CD4-positive, CD25-positive, alpha-beta regulatory T cell (primary cell): ENCODE measurements at regions not wholly inside any gene's neighbourhood (a gene's known extent, or its start where the extent isn't known, plus 50 kb on each side); places are given as distances from the start of the nearest gene placed in this dataset.

ENCODE experiments used
- ATAC-seq, 2 donors: fragments of 150-1000 bp; cut with Tn5 transposase; one replicate each; pipeline ENCODE4 v1.10.0; 2021; ENCODE audit warnings: low read depth in 2 of 2, moderate number of reproducible peaks in 2 of 2, moderate library complexity in 1 of 2
- DNase-seq, 3 donors: peaks; one replicate each; pipeline versions ENCODE4 v3.0.0 to v3.0.0-alpha.2; 2012 to 2022; ENCODE audit warnings: mixed read lengths in 1 of 3
- H3K27ac ChIP-seq: one replicate; pipeline ENCODE4 v1.7.0; 2013; ENCODE audit warnings: mild to moderate bottlenecking, low read length; ENCODE audit not compliant: insufficient read depth, poor library complexity, severe bottlenecking
- H3K27me3 ChIP-seq: one replicate; pipeline ENCODE4 v1.7.0; 2013; ENCODE audit warnings: low read length; ENCODE audit not compliant: control insufficient read depth, insufficient read depth
- H3K36me3 ChIP-seq: one replicate; pipeline ENCODE4 v1.7.0; 2013; ENCODE audit warnings: mild to moderate bottlenecking, low read length, moderate library complexity; ENCODE audit not compliant: control insufficient read depth, insufficient read depth
- H3K4me1 ChIP-seq: 2 replicates; pipeline ENCODE4 v1.7.0; 2013; ENCODE audit warnings: mild to moderate bottlenecking, low read length; ENCODE audit not compliant: insufficient read depth, control insufficient read depth, poor library complexity, severe bottlenecking
- H3K4me3 ChIP-seq: one replicate; pipeline ENCODE4 v1.7.0; 2013; ENCODE audit warnings: low read depth, mild to moderate bottlenecking, low read length, moderate library complexity
- H3K9me3 ChIP-seq, 2 experiments: 1 replicate in 1 of 2; 2 replicates in 1 of 2; pipeline ENCODE4 v1.7.0; 2013; ENCODE audit warnings: low read length in 2 of 2, mild to moderate bottlenecking in 1 of 2, moderate library complexity in 1 of 2; ENCODE audit not compliant: control insufficient read depth in 2 of 2
- H3K27ac Mint-ChIP-seq, 3 donors: one replicate each; pipeline ENCODE4 v1.8.0; 2020 to 2022; ENCODE audit warnings: mild to moderate bottlenecking in 3 of 3, mixed read lengths in 3 of 3, moderate library complexity in 2 of 3
- H3K27me3 Mint-ChIP-seq: one replicate; pipeline ENCODE4 v1.8.0; 2022; ENCODE audit warnings: mild to moderate bottlenecking, mixed read lengths
- H3K36me3 Mint-ChIP-seq: one replicate; pipeline ENCODE4 v1.8.0; 2020; ENCODE audit warnings: mixed read lengths
- H3K4me1 Mint-ChIP-seq, 4 donors: one replicate each; pipeline ENCODE4 v1.8.0; 2020 to 2022; ENCODE audit warnings: mixed read lengths in 4 of 4, mild to moderate bottlenecking in 1 of 4
- H3K4me3 Mint-ChIP-seq, 4 donors: one replicate each; pipeline ENCODE4 v1.8.0; 2020 to 2022; ENCODE audit warnings: mild to moderate bottlenecking in 4 of 4, mixed read lengths in 4 of 4, moderate library complexity in 3 of 4
- H3K9me3 Mint-ChIP-seq, 7 donors: one replicate each; pipeline ENCODE4 v1.8.0; 2020 to 2022; ENCODE audit warnings: mixed read lengths in 7 of 7, mild to moderate bottlenecking in 3 of 7, moderate library complexity in 2 of 7

DNA sequence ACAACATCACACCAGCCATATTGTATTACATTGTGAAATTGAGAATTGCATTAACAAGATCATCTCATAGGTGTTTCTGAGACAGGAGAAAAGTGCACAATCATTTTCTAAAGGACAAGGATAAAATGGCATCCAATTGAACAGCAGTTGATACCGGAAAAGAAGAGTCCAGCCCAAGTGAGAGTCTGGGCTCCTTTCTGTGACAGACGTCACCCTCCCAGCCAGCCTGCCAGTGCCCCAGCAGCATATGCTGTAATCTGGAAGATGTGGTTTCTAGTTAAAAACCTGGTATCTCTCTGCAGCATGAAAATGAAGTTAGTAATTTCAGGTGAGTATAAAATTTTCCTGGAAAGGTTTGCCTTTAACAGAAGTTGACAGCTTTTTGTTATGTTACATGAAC, 1531.7 kb upstream of the PIK3C3 start:
- Histone ChIP-seq H3K4me1 (no peaks in the 10 kb centered on the region), H3K4me3 (no peak overlapping the region), H3K27ac (no peak overlapping the region), H3K27me3 (no peaks in the 10 kb centered on the region), H3K9me3 (peaks cover 3% of the 10 kb centered on the region in 2 experiments), H3K36me3 (no peaks in the 10 kb centered on the region)
- Mint-ChIP-seq H3K9me3 (peaks cover 0 to 20% (median 6%) of the 10 kb centered on the region in 7 donors), H3K27me3 (no peaks in the 10 kb centered on the region), H3K4me3 (no peak overlapping the region), H3K36me3 (no peaks in the 10 kb centered on the region), H3K4me1 (no peaks in the 10 kb centered on the region), H3K27ac (no peak overlapping the region)
- DNase-seq: no peak
- no peak for ATAC-seq

DNA sequence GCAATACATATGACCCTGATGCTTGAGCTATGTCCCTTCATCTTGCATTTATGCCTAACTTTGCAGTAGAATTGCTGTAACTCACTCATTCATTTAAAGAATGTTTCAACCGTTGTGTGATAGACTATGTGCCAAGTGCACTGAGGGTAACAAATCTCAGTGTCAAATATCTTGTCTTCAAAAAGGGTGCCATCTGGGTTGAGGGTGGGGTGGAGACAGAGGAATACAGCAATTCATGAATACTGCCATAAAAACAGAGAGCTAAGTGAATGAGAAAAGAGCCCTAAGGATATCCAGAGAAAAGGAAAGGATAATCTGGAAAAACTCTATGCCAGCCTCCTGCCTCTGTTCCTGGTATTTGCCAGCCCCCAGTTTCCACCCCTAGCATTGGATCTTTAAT, 1534.4 kb upstream of the PIK3C3 start:
- no peaks in the 10 kb centered on the region for H3K4me1 Mint-ChIP-seq
- DNase-seq (no peak), ATAC-seq (no peak)

GRCh38 chr18:40417501-40417900, 1537.5 kb upstream of the PIK3C3 start:
- Histone ChIP-seq H3K27me3 (no peaks in the 10 kb centered on the region), H3K27ac (no peak overlapping the region), H3K4me3 (no peak overlapping the region), H3K36me3 (no peaks in the 10 kb centered on the region), H3K9me3 (peaks cover 0 to 3% of the 10 kb centered on the region in 2 experiments), H3K4me1 (no peaks in the 10 kb centered on the region)
- DNase-seq (no peak), ATAC-seq (no peak)
- H3K4me1 Mint-ChIP-seq: no peaks in the 10 kb centered on the region
- H3K36me3 Mint-ChIP-seq: no peaks in the 10 kb centered on the region
- no peak overlapping the region for H3K4me3 Mint-ChIP-seq
- H3K27me3 Mint-ChIP-seq: no peaks in the 10 kb centered on the region
- H3K9me3 Mint-ChIP-seq: peaks cover 3 to 16% (median 8%) of the 10 kb centered on the region in 7 donors
- H3K27ac Mint-ChIP-seq: no peak overlapping the region

More for the DNA sequence above, 1534.4 kb upstream of the PIK3C3 start:
- no peaks in the 10 kb centered on the region for H3K27me3 ChIP-seq
- H3K9me3 ChIP-seq: peaks cover 3% of the 10 kb centered on the region in 2 experiments
- Mint-ChIP-seq H3K36me3 (no peaks in the 10 kb centered on the region), H3K9me3 (peaks cover 0 to 20% (median 6%) of the 10 kb centered on the region in 7 donors), H3K27ac (no peak overlapping the region), H3K27me3 (no peaks in the 10 kb centered on the region), H3K4me3 (no peak overlapping the region)
- no peak overlapping the region for H3K4me3 ChIP-seq
- H3K36me3 ChIP-seq: no peaks in the 10 kb centered on the region
- no peaks in the 10 kb centered on the region for H3K4me1 ChIP-seq
- H3K27ac ChIP-seq: no peak overlapping the region

DNA sequence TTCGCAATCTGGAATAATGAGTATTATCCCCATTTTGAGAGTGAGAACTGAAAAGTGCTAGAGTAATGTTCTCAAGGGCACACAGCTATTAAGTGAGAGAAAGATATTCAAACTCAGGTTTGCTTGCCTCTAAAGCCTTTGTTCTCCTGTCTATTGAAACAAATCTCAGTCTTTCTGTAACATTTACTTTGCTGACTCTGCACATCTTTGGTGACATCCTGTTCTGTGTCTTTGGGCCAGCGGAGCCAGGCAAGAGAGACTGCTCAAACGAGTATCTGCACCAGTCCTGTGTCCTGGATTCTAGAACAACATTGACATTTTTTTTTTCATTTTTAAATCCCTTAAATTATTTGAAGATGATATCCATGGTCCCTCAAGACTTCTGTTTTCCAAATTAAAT, 1539.2 kb upstream of the PIK3C3 start:
- H3K9me3 Mint-ChIP-seq: peaks cover 3 to 17% (median 6%) of the 10 kb centered on the region in 7 donors
- no peak overlapping the region for H3K4me3 ChIP-seq
- H3K4me1 Mint-ChIP-seq: no peaks in the 10 kb centered on the region
- H3K9me3 ChIP-seq: no peaks in the 10 kb centered on the region
- ATAC-seq (no peak), DNase-seq (no peak)
- H3K36me3 Mint-ChIP-seq: no peaks in the 10 kb centered on the region
- H3K4me3 Mint-ChIP-seq: no peak overlapping the region
- no peaks in the 10 kb centered on the region for H3K27me3 Mint-ChIP-seq
- H3K4me1 ChIP-seq: no peaks in the 10 kb centered on the region
- no peak overlapping the region for H3K27ac ChIP-seq
- H3K36me3 ChIP-seq: no peaks in the 10 kb centered on the region
- no peak overlapping the region for H3K27ac Mint-ChIP-seq
- no peaks in the 10 kb centered on the region for H3K27me3 ChIP-seq

- Histone ChIP-seq H3K9me3 (no peaks in the 10 kb centered on the region), H3K4me3 (no peak overlapping the region), H3K27me3 (no peaks in the 10 kb centered on the region), H3K36me3 (no peaks in the 10 kb centered on the region), H3K4me1 (no peaks in the 10 kb centered on the region), H3K27ac (no peak overlapping the region)
- Mint-ChIP-seq H3K4me3 (no peak overlapping the region), H3K36me3 (no peaks in the 10 kb centered on the region), H3K9me3 (peaks cover 3 to 22% (median 6%) of the 10 kb centered on the region in 7 donors), H3K4me1 (no peaks in the 10 kb centered on the region), H3K27me3 (no peaks in the 10 kb centered on the region), H3K27ac (no peak overlapping the region)
- DNase-seq: no peak
- ATAC-seq: no peak
Measured at GRCh38 chr18:40415176-40415791, 1539.8 kb upstream of the PIK3C3 start.

DNA sequence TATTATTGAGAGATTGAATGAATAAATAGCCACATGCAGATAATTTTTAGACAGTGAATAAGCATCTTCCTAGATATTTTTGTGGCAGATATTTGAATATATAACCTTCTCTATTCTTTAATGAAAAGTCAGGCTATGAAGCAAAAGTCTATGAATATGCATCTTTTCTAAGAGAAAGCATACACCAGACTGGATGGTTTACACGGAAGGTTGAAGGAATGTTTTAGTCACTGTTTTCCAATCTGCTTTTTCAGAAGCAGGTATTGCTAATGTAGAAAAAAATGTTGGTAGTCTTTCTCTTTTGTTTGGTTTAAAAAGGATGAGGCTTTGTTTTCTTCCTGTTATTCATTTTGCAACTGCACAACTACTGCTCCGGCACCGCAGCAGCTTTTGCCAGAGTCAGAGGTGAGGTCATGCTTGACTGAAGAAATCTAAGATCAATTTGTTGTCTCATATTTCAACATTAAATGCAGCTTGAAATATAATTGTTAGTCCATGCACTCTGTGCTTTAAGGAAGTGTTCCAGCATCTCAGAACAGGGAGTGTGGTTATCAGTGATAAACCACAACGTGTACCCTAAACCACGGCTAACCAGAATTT, 1540.8 kb upstream of the PIK3C3 start:
- Histone ChIP-seq H3K4me3 (no peak overlapping the region), H3K36me3 (no peaks in the 10 kb centered on the region), H3K27me3 (no peaks in the 10 kb centered on the region), H3K9me3 (no peaks in the 10 kb centered on the region), H3K27ac (no peak overlapping the region), H3K4me1 (no peaks in the 10 kb centered on the region)
- H3K36me3 Mint-ChIP-seq: no peaks in the 10 kb centered on the region
- H3K27ac Mint-ChIP-seq: no peak overlapping the region
- H3K9me3 Mint-ChIP-seq: peaks cover 2 to 18% (median 3%) of the 10 kb centered on the region in 7 donors
- no peaks in the 10 kb centered on the region for H3K4me1 Mint-ChIP-seq
- H3K27me3 Mint-ChIP-seq: no peaks in the 10 kb centered on the region
- DNase-seq: no peak
- H3K4me3 Mint-ChIP-seq: no peak overlapping the region
- no peak for ATAC-seq

GRCh38 chr18:40413160-40413559, 1541.9 kb upstream of the PIK3C3 start:
- Mint-ChIP-seq H3K4me3 (no peak overlapping the region), H3K9me3 (peaks cover 0 to 24% (median 3%) of the 10 kb centered on the region in 7 donors), H3K27ac (no peak overlapping the region), H3K27me3 (no peaks in the 10 kb centered on the region), H3K4me1 (no peaks in the 10 kb centered on the region), H3K36me3 (no peaks in the 10 kb centered on the region)
- ATAC-seq (no peak), DNase-seq (no peak)
- Histone ChIP-seq H3K4me1 (no peaks in the 10 kb centered on the region), H3K27me3 (no peaks in the 10 kb centered on the region), H3K9me3 (no peaks in the 10 kb centered on the region), H3K4me3 (no peak overlapping the region), H3K36me3 (no peaks in the 10 kb centered on the region), H3K27ac (no peak overlapping the region)

DNA sequence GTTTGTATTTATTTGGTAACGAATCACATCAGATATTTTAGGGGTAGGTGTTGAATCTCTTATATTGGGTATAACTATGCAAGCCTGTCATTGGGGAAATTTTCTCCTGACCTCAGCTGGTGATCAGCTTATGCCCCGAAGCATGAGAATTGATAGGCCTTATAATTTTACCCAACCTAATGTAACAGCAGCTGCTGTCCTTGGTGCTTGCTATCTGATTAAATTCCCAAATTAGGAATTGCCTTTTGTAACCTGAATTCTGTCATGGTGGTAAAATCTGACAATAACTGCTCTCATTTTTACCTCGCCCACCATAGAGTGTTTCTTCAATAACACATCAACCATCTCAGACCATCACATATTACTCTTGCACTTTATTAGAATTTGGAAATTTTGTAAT, 1542.6 kb upstream of the PIK3C3 start:
- no peaks in the 10 kb centered on the region for H3K4me1 Mint-ChIP-seq
- H3K27ac Mint-ChIP-seq: no peak overlapping the region
- Histone ChIP-seq H3K4me3 (no peak overlapping the region), H3K9me3 (no peaks in the 10 kb centered on the region), H3K27ac (no peak overlapping the region), H3K4me1 (no peaks in the 10 kb centered on the region), H3K36me3 (no peaks in the 10 kb centered on the region), H3K27me3 (no peaks in the 10 kb centered on the region)
- peaks cover 0 to 21% (median 3%) of the 10 kb centered on the region in 7 donors for H3K9me3 Mint-ChIP-seq
- ATAC-seq (no peak), DNase-seq (no peak)
- no peak overlapping the region for H3K4me3 Mint-ChIP-seq
- H3K36me3 Mint-ChIP-seq: no peaks in the 10 kb centered on the region
- H3K27me3 Mint-ChIP-seq: no peaks in the 10 kb centered on the region
